ENCODE measurements at regions not wholly inside any gene's neighbourhood (a gene's known extent, or its start where the extent isn't known, plus 50 kb on each side); places are given as distances from the start of the nearest gene placed in this dataset.

DNA sequence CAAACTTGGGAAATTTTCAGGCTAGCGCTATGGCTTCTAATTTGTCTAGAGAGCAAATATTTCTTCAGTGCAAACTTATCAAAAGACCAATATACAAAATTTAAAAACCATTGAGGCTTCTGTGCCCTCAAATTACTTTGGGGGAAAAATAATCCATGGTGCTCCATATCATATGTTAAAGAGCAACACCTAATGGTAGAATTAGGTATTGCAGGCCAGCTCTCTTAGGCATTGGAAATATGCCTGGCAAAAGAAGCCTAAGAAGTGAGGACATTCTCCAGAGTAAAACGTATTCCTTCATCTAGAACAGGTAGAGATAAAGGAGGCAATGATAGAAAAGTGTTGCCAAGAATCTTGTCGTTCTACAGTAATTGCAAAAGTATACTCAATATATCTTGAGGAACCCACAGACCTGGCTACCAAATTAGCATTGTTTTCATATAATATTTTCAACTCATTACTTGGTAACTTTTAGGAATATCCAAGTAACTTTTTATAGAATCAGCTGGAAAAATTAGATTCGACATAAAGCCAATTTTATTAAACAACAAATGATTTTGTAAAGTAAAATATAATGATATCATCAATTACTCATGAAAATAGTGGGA lies 401.1 kb downstream of the BCL11A start:
- peak; percentile 76 for FAIRE-seq

DNA sequence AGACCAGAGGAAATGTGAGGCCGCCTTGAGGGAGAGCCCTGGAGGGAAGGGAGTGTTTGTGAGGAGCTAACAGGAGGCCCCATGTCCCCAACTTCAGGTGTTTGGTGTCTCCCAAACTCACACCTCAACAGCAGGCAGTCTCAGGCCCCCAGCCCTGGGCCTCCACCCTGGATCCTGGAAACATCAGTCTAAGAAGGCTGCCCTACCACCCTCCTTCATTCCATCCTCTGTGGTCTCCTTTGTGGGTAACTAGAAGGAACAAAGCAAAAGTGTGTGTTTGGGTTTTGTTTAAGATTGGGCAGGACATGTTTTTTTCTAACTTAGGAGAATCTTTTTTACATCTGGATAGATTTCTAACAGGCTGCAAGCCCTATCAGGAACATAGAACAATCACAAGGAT lies 404.3 kb downstream of the BCL11A start:
- FAIRE-seq, result no peak

DNA sequence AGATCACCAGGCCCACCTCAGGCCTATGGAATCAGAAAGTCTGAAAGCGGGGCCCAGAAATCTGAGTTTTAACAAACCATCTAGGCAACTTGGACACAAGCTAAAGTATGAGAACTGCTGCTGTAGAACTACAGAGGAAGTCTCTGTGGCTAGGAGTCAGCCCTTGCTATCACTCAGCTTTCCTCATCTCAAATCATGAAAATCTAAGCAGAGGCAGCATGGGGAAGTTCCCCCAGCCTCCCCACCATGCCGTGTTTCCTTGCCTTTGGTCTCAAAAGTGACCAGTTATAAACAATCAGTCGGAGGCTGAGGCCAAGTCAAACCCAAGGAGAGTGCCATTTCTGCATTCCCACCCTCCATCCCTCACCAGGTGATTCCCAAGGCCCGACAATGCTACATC lies 404.7 kb downstream of the BCL11A start:
- FAIRE-seq, result no peak

DNA sequence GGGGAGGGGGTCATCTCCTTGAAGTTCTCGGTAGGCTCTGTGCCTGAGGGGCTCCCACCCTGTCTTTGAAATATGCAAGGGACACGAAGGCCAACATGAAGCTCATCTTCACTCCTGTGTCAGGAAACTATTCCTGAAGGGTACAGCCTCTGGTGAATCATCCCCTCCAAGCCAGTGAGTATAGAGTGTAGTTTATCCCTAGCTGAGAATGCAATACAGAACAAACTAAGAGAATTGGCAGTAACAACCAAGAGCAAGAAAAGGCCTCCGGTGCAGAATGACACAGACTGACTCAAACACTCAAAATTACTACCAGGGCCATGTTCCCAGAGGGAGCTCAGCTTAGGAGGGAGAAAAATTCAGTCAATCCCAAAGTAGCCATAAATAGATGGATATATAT lies 413.3 kb downstream of the BCL11A start:
- FAIRE-seq, result no peak

DNA sequence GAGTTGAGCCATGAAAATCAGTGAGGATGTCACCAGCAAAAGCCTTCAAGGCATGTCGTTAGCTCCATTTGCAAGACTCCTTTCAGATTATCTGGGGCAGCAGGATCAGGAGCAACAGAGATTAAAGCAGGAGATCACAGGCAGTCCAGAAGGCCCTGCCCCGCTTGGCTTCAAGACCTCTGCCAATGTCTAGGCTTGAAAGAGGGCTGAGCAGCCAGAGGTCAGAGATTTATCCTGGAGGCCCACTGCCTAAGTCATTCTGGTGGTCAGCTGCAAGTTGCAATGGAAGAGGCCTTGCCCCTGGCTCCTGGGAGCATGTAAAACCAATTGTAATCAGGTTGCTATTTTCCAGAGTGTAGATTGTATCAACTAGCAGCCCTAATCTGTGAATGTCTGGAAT lies 416.5 kb downstream of the BCL11A start:
- FAIRE-seq, result no peak

DNA sequence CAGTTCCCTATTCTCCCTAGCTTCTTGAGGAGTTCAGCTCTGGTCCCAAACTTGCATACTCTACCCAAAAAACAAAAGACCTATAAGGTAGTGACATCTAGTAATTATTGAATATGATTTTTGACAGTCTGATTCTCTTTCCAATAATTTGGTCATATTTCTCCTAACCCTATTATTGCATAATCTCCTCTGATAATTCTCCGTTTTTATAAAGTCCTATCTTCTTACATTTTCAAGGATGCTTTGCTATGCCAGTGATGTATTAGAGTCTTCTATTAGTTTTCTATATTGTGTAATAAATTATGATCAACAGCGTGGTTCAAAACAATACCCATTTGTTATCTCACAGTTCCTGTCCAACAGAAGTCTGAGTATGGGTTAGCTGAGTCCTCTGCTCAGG lies 426.3 kb downstream of the BCL11A start:
- FAIRE-seq, result no peak

DNA sequence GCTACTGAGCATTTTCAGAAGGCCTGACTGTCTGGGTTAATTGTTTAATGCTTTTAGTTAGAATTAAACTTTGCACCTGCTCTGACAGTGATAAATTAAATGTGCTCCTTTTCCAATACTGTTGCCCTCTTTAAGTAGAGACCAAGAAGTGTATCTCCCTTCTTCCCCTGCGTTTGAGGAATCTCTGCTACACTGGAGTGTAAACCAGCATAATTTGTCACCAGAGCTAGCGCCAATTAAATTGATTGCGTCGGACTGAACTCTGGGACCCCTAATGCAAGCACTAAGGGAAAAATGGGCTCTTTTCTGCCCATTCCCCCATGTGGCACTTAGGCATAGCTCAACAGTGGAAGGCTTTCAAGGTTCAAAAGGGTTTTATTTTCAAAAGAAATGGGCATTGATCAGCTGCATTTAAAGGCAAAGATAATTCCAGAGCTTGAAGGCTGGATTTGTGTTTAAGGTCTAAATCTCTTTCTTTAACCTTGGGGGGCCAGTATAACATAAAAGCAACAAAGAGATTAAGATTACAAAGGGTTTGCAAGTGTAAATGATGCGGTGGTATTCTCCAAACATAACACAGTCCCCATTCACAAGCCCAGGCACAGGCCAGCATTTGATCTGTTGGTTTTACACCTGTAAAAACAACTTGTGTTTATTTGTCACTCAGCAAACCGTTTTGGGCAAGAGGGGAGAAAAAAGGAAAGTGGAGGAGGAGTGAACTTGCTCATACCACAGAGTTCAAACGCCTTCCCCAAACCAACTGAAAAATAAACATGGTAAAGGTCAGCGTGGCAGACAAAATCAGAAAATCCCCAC lies 427.6 kb downstream of the BCL11A start:
- FAIRE-seq, result no peak

DNA sequence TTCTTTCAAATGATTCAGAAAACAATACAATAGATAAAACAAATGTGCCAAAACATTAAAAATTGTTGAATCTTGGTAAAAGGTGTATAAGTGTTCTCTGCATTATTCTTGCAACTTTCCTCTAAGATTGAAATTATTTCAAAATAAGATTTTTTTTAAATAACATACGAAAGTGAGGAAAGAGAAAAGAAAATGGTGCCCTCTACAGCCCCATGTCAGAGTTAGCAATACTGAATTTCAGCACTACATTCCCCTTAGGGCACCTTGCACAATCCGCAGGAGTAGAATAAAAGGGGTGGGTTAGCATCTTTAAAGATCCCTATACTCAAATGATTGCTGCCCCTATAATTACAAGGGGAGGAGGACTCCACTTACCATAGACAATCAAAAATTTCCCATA lies 433.7 kb downstream of the BCL11A start:
- FAIRE-seq, result no peak

DNA sequence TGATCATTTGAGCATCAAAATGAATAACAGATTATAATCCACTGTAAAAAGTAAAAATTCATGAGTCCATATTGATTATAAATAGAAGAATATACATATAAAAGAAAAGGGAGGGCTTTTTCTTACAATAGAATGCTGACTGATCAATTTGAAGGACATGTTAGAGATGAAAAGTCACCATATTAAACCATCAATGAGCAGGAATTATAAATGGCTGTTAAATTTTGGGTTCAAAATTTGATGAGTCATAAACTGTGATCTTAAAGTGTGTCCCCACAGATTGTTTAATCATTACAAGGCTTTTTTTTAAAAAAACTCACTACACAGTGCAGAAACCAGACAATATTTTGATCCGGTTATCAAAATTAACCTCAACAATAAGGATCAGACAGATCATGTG lies 434.5 kb downstream of the BCL11A start:
- no peak for FAIRE-seq

DNA sequence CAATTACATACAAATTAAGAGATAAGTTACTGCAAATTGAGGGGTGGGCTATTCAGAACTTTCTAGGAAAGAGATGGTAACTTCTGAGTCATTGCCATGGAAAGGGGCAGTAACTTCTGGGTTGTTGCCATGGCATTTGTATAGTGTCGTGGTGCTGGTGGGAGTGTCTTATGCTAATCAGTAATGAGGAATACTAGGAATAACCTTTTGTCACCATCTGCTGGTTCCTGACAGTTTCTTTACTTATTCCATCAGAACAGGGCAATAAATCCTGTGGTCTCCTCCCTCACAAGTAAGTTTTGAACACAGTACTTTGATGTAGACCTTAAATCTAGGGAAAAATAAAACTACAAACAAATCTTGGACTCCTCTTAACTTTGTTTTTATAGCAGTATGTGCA lies 435.4 kb downstream of the BCL11A start:
- no peak for FAIRE-seq

DNA sequence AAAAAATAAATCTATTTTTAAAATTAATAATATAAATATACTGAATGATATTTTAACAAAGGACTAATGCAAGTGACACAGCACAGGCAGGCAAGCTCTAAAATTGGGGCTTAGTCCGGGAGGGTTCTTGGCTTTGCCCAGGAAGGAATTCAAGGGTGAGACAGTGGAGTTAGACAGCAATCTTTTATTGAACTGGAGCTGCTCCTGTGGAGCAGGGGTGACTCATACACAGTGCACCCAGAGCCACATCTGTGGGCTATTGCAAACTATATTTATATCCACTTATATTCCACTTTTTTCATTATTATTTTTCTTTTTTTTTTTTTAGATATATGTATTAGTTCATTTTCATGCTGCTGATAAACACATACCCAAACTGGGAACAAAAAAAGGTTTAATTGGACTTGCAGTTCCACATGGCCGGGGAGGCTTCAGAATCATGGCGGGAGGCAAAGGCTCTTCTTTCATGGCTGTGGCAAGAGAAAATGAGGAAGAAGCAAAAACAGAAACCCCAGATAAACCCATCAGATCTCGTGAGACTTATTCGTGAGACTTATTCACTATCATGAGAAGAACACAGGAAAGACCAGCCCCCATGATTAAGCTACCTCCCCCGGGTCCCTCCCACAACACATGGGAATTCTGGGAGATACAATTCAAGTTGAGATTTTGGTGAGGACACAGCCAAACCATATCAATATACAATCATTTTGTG lies 437.1 kb downstream of the BCL11A start:
- FAIRE-seq, result no peak

DNA sequence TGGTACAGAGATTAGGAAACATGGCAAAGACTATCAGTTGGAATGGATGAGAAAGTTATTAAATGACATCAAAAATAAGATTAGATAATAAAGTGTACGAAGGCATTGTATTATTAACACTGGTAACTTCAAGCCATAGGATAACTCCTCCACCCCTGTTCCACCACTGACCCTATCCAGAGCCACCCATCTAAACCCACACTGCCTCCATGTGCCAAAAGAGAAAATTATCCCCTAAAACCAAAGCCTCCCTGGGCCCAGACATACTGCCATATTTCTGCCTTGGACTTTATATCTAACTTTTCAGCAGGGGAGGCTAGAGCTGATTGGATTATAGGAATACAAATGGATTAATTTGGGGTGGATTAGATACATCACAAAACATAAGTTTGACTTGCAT lies 443.7 kb downstream of the BCL11A start:
- no peak for FAIRE-seq

DNA sequence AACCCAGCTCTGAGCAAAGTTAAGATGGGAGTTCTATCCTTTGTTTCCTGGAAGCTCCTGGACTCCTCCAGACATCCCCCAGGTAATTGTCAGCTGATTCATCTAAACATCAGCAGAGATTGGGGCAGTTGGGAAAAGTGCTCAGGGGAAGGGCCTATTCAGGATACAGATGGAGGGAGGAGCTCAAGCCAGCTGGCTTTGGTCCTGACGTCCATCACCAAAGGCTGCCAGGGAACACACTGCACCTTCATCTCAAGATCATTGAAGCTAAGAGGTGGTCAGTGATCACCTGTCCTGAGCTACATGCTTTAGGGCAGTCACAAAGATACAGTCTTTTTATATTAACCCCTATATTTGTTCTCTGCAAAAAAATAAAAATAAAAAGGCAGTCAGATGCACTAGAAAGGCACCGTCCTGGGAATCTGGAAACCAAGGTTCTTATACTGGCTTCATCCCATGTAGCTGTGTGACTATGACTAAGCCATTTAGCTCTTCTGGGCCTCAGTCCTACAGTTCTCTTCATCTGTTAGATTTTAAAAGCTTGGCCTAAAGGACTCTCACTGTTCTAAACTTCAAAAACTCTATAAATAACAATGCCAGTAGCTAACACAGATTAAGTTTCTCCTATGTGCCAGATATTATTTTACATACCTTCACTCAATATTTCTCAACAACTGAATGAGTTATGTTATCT lies 446.5 kb downstream of the BCL11A start:
- FAIRE-seq, result no peak

DNA sequence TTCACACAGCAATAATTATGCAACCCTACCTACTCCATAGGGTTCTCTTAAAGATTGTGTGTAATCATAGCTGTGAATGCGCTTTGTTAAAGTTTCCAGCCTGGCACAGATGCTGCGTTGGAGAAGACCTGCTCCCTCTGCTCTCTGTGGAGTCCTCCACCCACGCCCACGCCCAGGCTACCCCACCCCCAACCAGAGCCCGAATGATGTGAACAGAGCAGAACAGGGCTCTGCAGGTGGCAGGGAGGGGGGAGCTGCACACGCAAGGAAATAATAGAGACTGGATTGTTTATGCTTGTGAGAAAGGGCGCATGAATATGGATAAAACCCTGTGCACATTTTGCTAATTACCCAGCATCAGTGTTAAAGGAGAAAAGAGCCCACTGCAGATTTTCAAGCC lies 447.5 kb downstream of the BCL11A start:
- no peak for FAIRE-seq

DNA sequence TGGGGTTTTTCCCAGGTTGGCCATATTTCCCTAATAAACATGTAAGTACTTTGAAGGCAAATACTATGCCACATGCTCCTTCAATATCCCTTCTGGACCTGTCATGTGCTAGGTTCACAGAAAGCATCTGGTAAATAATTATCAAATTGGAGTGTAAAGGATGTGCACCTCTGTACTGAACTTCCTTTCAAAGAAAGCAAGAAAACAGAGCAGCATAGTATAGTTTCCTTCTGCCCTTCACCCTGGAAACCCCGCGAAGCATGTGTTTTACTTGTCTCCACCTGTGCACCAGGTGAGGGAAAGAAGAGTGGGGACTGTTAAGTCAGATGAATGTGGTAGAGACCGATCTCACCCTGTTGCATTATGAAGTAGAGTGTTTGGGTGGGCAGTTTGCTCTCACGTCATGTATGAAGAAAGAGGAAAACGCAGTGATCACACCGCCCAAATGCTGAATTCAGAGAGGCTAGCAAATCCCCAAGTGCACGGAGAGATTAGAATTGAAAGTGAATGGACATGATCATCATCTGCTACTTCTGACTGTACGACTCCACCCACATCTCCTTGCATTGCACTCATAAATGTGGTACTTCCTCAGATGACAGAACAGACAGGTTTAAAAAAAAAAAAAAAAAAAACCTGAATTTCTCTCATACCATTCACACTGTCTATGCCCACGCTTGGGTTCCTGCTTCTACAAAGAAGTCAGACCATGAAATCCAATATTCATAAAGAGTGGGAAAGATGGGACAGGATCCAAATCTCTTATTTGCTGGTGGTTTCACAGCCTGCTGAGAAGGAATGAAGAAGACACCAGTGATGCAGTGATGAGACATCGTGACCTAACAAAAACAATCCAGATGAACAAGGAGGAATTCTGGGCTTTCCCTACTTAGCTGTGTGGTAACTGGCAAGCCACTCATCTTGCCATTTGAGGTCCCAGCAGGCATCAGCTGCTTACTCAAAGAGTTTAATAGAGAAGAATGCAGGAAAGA lies 448.6 kb downstream of the BCL11A start:
- FAIRE-seq, result no peak

DNA sequence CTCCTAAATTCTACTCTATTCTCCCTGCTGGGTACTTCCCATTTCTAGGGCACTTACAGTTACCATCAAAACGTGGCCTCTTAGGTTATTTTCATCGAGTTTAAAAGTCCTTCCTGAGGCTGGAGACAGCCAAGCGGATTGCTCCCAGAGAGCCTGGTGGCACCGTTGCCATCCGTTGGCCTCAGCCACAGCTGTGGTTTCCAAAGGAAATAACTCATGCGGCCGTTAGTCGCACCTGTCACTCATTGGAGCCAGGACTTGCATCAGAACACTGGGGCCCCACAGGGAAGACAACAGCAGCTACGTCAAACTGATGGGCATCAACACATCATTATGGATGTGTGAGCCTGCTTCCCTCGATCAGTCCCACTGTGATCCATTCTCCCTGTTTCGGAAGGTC lies 453.4 kb downstream of the BCL11A start:
- no peak for FAIRE-seq

DNA sequence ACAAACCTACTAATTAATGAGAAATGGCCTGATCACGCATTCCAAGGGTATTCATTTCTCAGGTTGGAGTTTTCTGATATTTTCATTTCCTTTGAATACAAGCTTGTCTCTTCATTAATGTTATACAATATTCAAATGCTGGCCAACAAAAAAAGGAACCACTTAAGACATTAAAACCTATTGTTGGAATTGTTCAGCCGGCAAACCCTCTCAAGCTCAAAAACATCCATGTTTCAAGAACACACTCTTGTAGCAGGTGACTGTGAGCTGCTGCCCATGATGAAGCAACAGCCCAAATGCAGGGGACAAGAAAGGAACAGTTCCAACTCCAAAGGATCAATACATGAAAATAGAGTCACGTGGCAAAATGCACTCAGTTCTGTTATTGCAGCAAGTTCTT lies 454.5 kb downstream of the BCL11A start:
- no peak for FAIRE-seq

DNA sequence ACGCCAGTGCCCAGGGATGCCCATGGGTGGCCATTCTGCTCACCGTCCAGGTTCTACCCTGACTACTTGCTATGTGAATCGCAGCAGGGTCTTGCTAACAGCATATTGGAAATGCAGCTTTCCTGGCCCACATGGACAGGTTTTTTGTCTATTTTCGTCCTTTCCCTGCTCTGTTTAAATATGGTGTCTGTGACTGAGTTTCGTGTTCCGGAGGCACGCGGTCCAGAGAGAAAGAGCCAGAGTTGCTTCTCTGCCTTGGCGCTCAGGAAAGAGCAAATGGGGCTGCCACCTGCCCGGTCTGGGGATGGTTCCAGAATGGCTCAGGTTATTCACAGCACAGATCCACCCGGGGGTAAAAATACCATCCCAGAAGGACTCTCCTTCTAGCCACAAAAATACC lies 456.2 kb downstream of the BCL11A start:
- FAIRE-seq, result no peak

DNA sequence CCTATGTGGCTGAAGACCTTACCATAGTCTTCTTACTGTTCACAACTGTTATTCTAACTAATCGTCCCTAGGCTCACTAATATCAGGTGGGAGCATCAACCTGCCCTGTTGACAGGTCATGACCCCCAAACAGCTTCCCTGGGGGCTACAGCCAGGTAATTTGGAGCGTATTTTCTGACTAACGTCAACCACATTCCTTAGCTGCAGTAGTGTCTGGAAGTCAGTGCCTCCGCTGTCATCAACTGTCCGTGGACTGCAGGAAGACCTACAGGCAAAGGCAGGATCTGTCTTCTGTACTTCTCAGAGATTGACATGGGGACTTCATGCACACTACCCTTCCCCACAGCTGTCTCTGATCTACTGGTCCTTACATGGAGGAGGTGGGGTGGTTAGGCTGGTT lies 456.9 kb downstream of the BCL11A start:
- no peak for FAIRE-seq

DNA sequence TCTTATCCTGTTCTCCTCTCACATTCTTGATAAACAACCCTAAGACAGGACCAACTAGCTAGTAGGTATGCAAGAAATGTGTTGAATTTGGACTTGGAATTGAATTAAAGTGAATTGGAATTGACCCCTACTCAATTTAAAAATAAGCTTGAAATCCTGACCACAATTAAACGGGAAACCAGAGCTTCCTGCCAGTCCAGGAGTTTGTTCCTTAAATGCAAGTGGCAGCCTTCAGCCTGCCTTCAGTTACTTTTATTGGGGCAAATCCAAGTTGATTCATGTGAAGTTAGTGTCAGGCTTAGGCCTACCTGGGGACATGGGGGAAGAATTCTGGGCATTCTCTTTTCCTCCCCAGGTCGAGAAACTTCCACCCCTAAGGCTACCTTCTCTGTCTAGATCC lies 457.6 kb downstream of the BCL11A start:
- no peak for FAIRE-seq

DNA sequence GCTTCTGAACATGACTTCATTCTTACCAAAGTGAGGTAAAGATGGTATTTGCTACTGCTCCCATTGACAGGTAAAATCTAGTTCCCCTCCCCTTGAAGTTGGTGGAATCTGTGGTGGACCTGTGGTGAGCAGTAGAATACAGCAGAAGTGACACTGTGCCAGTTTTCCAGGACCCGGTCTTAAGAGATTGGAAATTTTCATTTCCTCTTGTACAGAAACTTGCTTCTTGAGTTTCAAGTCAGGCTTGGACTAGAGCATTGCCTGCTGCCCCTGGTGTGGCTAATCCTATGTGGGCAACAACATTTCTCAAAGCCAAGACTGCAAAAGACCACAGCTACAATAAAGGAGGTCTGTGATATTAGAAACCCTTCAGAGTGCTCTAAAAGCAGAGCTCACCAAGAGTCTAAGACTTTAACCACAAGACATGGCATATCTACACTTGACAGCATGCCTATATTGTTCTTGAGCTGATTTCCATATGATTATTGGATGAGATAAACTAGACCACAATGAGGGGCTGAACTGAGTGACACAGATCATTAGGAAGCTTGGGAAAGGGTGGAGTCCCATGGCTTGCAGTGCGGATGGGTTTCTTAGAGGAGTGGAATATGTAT lies 458.1 kb downstream of the BCL11A start:
- FAIRE-seq, result no peak

DNA sequence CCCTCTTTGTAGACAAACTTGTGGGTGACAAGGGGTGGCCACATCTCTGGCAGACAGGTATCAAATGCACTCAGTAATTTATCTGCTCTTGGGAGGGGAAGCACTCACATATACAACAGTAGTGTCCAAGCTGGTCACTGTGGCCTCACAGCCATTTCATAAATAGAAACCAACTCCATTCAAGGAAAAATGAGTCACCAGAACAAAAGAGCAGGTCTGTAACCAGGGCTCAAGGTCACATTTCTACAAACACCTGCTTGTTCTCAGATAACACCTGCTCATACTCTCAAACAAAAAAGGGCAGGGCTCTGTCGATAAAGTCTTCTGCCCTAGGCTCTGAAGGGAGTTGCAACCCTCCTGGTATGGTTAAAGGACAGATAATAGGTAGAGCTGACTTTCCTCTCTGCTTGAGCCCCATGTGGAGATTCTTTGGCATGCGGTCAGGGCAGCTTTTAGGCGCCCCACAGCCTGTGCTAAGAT lies 459.0 kb downstream of the BCL11A start:
- no peak for FAIRE-seq

Measured in TTC549 (cell line).